Esophagus muscularis mucosa (tissue), 4 donors: ENCODE measurements at regions not wholly inside any gene's neighbourhood (a gene's known extent, or its start where the extent isn't known, plus 50 kb on each side); places are given as distances from the start of the nearest gene placed in this dataset.

ENCODE experiments used
- DNase-seq: peaks from one replicate; pipeline ENCODE4 v3.0.0-alpha.2; 2017; ENCODE audit errors: extremely low spot score
- H3K27ac ChIP-seq, 4 donors: fragments of 200-600 bp; sonication (generic); replicated peaks in 1 of 4; 1 replicate in 3 of 4; 2 replicates in 1 of 4; pipeline ENCODE4 v1.5.1; 2016 to 2019; ENCODE audit warnings: mild to moderate bottlenecking in 1 of 4
- H3K27me3 ChIP-seq, 4 donors: fragments of 200-600 bp; sonication (generic); one replicate each; pipeline versions ENCODE4 v1.5.1 to v1.6.0; 2016 to 2019
- H3K36me3 ChIP-seq, 4 donors: fragments of 200-600 bp; sonication (generic); one replicate each; pipeline ENCODE4 v1.5.1; 2016 to 2019
- H3K4me1 ChIP-seq, 4 donors: fragments of 200-600 bp; sonication (generic); one replicate each; pipeline ENCODE4 v1.5.1; 2016 to 2019
- H3K4me3 ChIP-seq, 4 donors: fragments of 200-600 bp; sonication (generic); 1 replicate in 2 of 4; 2 replicates in 2 of 4; pipeline ENCODE4 v1.5.1; 2016 to 2019; ENCODE audit warnings: mild to moderate bottlenecking in 4 of 4, moderate library complexity in 1 of 4
- H3K9me3 ChIP-seq, 4 donors: fragments of 200-600 bp; sonication (generic); 1 replicate in 3 of 4; 2 replicates in 1 of 4; pipeline ENCODE4 v1.5.1; 2016 to 2019
- CTCF ChIP-seq, 3 experiments: fragments of 200-600 bp in 2 of 3; fragments of 450-650 bp in 1 of 3; sonication (generic) in 2 of 3; IDR thresholded peaks; one replicate each; pipeline ENCODE4 v1.5.1; 2017 to 2019; ENCODE audit warnings: antibody characterized with exemption in 3 of 3, mild to moderate bottlenecking in 2 of 3, moderate library complexity in 1 of 3
- EP300 ChIP-seq: sonication (generic); formaldehyde crosslinking; IDR thresholded peaks from one replicate; pipeline ENCODE4 v1.6.1; 2017; ENCODE audit warnings: antibody characterized with exemption
- POLR2A ChIP-seq: fragments of 450-650 bp; IDR thresholded peaks from one replicate; pipeline ENCODE4 v1.6.1; 2017; ENCODE audit warnings: antibody characterized with exemption, moderate library complexity, mild to moderate bottlenecking, low read depth
- POLR2AphosphoS5 ChIP-seq, 2 donors: sonication (generic); formaldehyde crosslinking; IDR thresholded peaks; one replicate each; pipeline ENCODE4 v1.6.1; 2017; ENCODE audit warnings: antibody characterized with exemption in 2 of 2
- WGBS: methylation state at CpG from one replicate; pipeline ENCODE4 v1.1.5; 2018; 5-methylcytosine and 5-hydroxymethylcytosine counted together
- intact Hi-C: fragments of 100-400 bp; cut with DNase I; formaldehyde crosslinking; loops from one replicate; pipeline ENCODE4 v1.15.1; 2023

GRCh38 chr18:11504962-11505361 lies 104.4 kb upstream of the SLC35G4 start:
- Histone ChIP-seq H3K4me1 (peaks cover 0 to 8% (median 5%) of the 10 kb centered on the region in 4 donors), H3K27ac (no peak overlapping the region), H3K36me3 (no peaks in the 10 kb centered on the region), H3K27me3 (peaks cover 0 to 4% (median 0%) of the 10 kb centered on the region in 4 donors), H3K9me3 (no peaks in the 10 kb centered on the region), H3K4me3 (no peak overlapping the region)
- intact Hi-C loops = no loop called here
- 78% methylated on average over 6 of the region's 6 CpGs for WGBS
- DNase-seq = no peak
- no peak for TF ChIP-seq EP300
- no peak for TF ChIP-seq POLR2A
- no peak for TF ChIP-seq POLR2AphosphoS5 (IDR thresholded peaks at IDR 0.05)
- no peak for TF ChIP-seq CTCF (IDR thresholded peaks at IDR 0.05)

DNA sequence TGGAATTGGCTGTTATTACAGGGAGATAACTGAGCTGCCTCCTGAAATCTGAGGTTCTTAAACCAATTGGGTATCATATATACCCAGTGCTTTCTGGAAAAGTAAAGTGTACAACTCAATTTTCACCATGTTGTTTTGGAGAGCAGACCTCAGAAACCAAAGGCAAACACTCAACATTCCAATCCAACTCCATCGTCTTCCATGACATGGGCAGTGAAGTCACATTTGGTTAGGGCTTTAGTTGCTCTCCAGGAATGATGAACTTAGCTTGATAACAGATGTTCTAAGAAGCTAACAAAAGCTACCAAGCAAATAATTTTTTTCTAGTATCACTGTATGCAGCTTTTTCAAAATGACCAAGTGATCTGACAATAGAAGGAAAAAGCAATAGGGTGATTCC lies 107.0 kb upstream of the SLC35G4 start:
- Histone ChIP-seq H3K9me3 (no peaks in the 10 kb centered on the region), H3K4me3 (no peak overlapping the region), H3K27ac (no peak overlapping the region), H3K4me1 (peaks cover 0 to 8% (median 5%) of the 10 kb centered on the region in 4 donors), H3K27me3 (peaks cover 0 to 4% (median 0%) of the 10 kb centered on the region in 4 donors), H3K36me3 (no peaks in the 10 kb centered on the region)
- intact Hi-C loops = no loop called here
- 69% methylated on average over 1 of the region's 1 CpG for WGBS
- TF ChIP-seq CTCF (IDR thresholded peaks at IDR 0.05) = no peak
- TF ChIP-seq POLR2AphosphoS5 (IDR thresholded peaks at IDR 0.05) = no peak
- TF ChIP-seq EP300 = no peak
- TF ChIP-seq POLR2A = no peak
- DNase-seq = no peak

- Histone ChIP-seq H3K4me1 (peaks cover 0 to 8% (median 5%) of the 10 kb centered on the region in 4 donors), H3K36me3 (no peaks in the 10 kb centered on the region), H3K27me3 (peaks cover 0 to 4% (median 0%) of the 10 kb centered on the region in 4 donors), H3K4me3 (no peak overlapping the region), H3K27ac (no peak overlapping the region), H3K9me3 (no peaks in the 10 kb centered on the region)
- intact Hi-C loops = no loop called here
- no peak for DNase-seq
- 80% methylated on average over 4 of the region's 4 CpGs for WGBS
- TF ChIP-seq CTCF (IDR thresholded peaks at IDR 0.05) (no peak), EP300 (no peak), POLR2A (no peak), POLR2AphosphoS5 (IDR thresholded peaks at IDR 0.05) (no peak)
These were observed 108.0 kb upstream of the SLC35G4 start for GRCh38 chr18:11501352-11501751.

- DNase-seq = no peak
- intact Hi-C loops = no loop called here
- H3K36me3 ChIP-seq = no peaks in the 10 kb centered on the region
- peaks cover 0 to 4% (median 0%) of the 10 kb centered on the region in 4 donors for H3K27me3 ChIP-seq
- WGBS = 57% methylated on average over 8 of the region's 8 CpGs
- no peak overlapping the region for H3K4me3 ChIP-seq
- H3K4me1 ChIP-seq = peaks cover 0 to 8% (median 5%) of the 10 kb centered on the region in 4 donors
- H3K9me3 ChIP-seq = no peaks in the 10 kb centered on the region
- no peak overlapping the region for H3K27ac ChIP-seq
- TF ChIP-seq POLR2A = no peak
- no peak for TF ChIP-seq EP300
- TF ChIP-seq CTCF (IDR thresholded peaks at IDR 0.05) = no peak
- TF ChIP-seq POLR2AphosphoS5 (IDR thresholded peaks at IDR 0.05) = no peak
These were observed 109.0 kb upstream of the SLC35G4 start for GRCh38 chr18:11500153-11501122.
